Sigmoid colon (tissue), 3 donors: ENCODE measurements at regions not wholly inside any gene's neighbourhood (a gene's known extent, or its start where the extent isn't known, plus 50 kb on each side); places are given as distances from the start of the nearest gene placed in this dataset.

Source experiments
- POLR2A ChIP-seq, 2 donors: fragments of 450-650 bp; IDR thresholded peaks; one replicate each; pipeline ENCODE4 v1.6.1; 2016; ENCODE audit warnings: antibody characterized with exemption in 2 of 2, mild to moderate bottlenecking in 2 of 2, moderate library complexity in 2 of 2
- TF ChIP-seq, protein P1 (sequence below), 4 experiments: fragments of 450-650 bp in 3 of 4; fragments of 200-600 bp in 1 of 4; IDR thresholded peaks; one replicate each; pipeline ENCODE4 v1.5.1; 2016 to 2019; ENCODE audit warnings: antibody characterized with exemption in 4 of 4, mild to moderate bottlenecking in 3 of 4, moderate library complexity in 2 of 4

- TF ChIP-seq, protein P1, sequence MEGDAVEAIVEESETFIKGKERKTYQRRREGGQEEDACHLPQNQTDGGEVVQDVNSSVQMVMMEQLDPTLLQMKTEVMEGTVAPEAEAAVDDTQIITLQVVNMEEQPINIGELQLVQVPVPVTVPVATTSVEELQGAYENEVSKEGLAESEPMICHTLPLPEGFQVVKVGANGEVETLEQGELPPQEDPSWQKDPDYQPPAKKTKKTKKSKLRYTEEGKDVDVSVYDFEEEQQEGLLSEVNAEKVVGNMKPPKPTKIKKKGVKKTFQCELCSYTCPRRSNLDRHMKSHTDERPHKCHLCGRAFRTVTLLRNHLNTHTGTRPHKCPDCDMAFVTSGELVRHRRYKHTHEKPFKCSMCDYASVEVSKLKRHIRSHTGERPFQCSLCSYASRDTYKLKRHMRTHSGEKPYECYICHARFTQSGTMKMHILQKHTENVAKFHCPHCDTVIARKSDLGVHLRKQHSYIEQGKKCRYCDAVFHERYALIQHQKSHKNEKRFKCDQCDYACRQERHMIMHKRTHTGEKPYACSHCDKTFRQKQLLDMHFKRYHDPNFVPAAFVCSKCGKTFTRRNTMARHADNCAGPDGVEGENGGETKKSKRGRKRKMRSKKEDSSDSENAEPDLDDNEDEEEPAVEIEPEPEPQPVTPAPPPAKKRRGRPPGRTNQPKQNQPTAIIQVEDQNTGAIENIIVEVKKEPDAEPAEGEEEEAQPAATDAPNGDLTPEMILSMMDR (IDR thresholded peaks at IDR 0.05), result no peak
- TF ChIP-seq POLR2A (IDR thresholded peaks at IDR 0.05), result no peak
These were observed 135.4 kb upstream of the FRMD4B start for GRCh38 chr3:69521286-69521685.
